ENCODE measurements at regions not wholly inside any gene's neighbourhood (a gene's known extent, or its start where the extent isn't known, plus 50 kb on each side); places are given as distances from the start of the nearest gene placed in this dataset.

DNA sequence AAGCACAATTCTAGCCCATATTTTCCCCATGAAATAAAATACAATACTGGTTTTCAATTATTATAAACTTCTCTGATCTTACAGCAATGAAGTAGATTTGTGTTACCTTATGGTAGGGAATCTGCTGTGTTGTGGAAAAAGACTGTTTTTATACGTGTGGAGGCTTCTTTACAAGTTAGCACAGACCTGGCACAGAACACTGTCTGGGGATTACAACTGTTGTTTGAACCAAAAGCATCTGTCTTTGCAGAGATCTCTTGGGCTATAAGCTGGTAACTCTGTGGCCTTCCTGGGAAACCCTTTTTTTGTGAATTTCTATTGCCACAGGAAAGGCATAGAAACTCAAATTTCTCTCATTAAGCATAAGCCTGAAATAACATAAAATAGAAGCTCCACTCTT is 581.9 kb downstream of the TUSC7 start:
- no peak for DNase-seq (ENCODE audit: low read depth in 2 of 3, low spot score in 1 of 3)

DNA sequence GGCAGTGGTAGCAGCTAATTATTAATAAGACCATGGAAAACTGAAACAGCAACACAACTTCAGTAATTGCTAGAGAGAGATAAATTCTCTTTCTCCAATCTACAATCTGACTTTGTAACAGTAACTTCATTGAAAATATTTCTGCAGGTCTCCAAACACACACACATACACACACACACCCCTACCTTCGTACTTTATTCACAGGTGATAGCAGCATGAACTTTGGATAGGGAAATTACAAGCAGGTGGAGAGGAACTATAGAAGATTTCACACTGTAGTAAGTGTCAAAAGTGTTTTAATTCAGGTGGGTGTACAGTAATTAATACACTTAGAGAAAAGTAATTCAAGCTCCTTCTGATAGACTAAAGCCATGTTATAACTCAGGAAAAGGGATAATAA is 587.5 kb downstream of the TUSC7 start:
- no peak for DNase-seq (ENCODE audit: low read depth in 2 of 3, low spot score in 1 of 3)

DNA sequence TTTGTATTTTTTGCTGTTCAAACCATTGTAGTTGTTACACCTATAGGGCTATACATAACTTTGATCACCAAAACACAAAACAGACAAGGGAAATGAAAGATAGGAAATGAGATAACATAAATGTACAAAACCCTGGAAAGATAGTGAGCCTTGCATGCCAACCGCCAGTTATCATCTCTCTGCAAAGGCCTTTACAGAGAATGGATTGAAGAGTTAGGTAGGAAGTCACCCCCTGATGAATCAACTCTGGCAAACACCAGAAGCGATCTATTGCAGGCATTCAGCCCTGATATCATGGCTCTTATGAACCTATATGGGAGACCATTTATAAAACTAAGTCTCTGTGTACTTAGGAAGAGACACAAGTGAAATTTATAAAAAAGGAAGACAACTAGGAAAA is 588.0 kb downstream of the TUSC7 start:
- DNase-seq (ENCODE audit: low read depth in 2 of 3, low spot score in 1 of 3) = no peak

DNA sequence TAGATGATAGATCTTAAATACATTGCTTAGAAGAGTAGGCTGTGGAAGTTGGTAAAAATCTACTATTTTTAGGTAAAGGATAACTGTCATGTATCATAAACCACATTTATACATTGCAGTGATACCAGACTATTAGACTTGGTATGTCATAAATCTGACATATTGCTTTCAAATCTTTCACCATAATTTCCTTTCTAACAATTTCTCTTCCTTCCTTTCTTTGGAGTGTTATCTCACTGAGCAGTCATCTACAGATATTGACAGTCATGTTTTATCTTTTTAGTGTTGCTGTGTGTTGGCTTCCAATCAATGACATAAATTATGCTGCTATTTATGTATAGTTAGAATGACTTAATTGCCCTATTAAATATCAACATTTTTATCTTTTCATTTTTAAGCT is 588.7 kb downstream of the TUSC7 start:
- no peak for DNase-seq (ENCODE audit: low read depth in 2 of 3, low spot score in 1 of 3)

DNA sequence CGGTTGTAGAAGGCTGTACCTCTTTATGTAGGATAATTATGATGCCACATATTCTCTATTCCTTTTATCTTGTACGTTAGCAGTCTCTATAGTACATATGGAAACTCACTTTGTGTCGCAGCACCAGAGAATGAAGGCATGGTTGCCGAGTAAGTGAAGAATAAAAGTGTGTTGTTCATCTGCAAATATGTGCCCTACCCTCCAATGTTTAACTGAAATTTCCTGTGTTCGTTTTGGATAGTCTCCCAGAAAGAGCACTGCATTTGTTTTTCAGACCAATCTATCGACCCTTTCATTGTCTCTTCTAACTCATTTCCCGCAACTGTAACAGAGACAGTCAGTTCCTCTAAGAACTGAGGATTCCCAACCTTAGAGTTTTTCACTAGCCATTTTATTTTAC is 592.8 kb downstream of the TUSC7 start:
- DNase-seq (ENCODE audit: low read depth in 2 of 3, low spot score in 1 of 3) = no peak

DNA sequence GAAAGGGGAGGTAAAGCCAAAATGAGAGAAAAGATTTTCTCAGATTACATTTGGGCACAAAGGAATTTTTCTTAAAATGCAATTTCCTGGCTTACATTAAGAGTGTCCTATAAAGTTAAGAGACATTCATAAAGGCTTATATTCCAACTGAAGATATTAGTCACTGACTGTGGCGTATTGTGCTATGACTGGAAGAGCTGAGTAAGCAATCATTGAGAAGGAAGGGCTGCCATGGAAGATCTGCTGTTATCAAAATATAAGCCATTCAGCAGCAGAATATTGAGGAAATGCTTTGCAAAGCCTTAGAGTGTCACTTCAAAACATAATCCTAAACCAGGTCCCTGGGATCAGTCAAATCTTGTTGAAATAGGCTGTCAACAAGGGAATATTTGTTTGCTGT is 593.9 kb downstream of the TUSC7 start:
- no peak for DNase-seq (ENCODE audit: low read depth in 2 of 3, low spot score in 1 of 3)

DNA sequence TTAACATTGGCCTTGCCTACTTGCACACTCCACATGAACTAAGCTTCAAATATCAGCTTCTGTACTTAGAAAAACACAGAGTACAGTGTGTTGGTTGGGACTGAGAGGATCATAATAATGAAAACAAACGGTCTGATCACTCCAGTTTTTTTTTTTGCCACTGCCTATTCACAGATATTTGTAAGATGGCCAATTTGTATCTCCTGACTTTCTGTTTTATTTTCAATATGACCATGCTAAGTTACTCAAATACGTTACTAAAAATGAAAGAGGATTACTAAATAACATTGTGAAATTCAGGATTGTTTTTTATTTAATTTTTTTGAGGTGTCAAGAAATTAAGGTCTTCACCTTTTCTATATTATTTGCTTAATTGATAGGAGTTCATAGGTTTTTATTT is 595.1 kb downstream of the TUSC7 start:
- DNase-seq (ENCODE audit: low read depth in 2 of 3, low spot score in 1 of 3) = no peak

DNA sequence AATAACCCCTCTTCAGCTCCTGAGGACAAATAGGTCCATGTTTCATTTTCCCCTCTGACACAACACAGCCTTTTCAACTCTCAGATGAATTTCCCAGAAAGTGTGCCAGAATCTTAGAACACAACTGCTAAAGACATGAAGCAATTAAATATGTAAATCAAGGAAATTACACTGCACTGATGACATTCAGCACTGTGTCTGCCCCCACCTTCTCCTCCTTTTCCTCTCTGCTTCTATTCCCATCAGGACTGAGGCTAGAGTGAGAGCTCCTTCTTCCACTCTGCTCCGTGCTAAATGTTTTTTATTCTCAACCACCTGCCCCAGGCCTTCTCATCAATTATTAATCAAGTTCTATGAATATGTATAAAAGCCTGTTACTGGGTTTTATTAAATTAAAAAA is 596.1 kb downstream of the TUSC7 start:
- DNase-seq (ENCODE audit: low read depth in 2 of 3, low spot score in 1 of 3) = no peak

DNA sequence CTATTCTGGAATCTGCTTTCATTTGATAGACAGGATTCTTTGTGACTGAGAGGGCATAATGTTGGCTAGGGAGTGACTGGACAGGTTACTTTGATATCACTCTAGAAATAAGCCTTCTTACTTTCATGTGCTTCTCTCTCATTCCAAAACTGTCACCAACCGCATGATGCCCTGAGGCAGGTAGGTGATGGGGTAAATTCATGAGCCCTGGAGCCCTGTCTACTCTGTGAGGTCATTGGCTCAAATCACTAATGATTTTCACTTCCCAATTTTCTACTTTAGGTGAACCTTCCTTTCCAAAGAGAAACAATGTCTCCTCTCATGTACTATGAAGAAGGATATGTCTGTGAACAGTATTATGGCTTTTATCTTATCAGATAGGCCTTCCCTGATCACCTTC is 596.7 kb downstream of the TUSC7 start:
- no peak for DNase-seq (ENCODE audit: low read depth in 2 of 3, low spot score in 1 of 3)

DNA sequence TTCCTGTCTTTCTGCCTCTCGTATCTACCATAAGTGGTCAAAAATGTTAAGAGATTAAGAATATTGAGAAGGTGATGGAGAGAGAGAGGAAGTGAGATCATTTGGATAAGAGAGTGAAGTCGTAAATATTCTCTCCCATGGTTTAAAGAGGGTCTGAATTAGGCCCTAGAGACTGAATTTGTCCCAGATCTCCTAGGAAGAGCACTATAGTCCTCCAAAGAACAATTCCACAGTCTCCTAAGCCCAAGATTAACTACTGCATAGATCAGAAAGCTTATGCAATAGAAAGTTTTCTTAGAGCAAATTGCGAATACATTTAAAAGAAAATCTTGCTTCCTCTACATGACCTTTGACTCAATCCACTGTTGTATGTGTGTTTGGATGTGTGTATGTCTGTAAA is 598.8 kb downstream of the TUSC7 start:
- DNase-seq (ENCODE audit: low read depth in 2 of 3, low spot score in 1 of 3) = no peak

DNA sequence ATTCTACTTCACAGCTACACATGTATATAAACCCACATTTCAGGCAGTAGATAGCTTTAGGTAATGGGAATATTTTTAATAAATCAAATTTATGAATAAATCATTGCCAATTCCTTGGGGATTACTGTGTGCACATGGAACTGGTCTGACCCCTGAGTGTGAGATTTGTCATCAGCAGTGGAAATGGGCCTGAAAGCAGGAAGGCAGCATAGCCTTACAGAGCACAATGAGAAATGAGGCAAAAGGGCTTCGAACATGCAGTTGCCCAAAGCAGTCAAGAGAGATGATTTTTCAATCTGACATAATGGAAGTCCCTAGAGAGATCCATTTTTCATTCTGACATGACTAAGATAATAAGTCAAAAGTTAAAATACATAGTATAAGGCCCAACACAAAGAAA is 599.2 kb downstream of the TUSC7 start:
- no peak for DNase-seq (ENCODE audit: low read depth in 2 of 3, low spot score in 1 of 3)

DNA sequence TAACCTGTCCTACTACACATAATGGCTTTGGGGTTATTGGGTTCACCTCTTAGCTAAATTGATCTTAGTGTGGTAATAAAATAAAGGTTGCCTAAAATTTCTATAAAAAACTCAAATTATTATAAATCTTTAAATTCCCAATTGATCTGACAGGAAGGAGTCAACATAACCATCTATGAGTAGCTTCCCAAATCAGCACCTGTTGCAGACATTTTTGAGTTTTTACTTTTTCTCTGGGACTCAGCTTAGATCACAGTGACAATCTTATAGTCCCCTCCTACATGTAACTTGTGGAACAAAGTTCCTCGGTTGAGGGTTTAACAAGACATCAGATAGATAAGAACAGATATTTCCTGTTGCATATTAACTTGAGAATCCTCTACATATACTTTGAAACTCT is 601.0 kb downstream of the TUSC7 start:
- DNase-seq (ENCODE audit: low read depth in 2 of 3, low spot score in 1 of 3) = no peak

DNA sequence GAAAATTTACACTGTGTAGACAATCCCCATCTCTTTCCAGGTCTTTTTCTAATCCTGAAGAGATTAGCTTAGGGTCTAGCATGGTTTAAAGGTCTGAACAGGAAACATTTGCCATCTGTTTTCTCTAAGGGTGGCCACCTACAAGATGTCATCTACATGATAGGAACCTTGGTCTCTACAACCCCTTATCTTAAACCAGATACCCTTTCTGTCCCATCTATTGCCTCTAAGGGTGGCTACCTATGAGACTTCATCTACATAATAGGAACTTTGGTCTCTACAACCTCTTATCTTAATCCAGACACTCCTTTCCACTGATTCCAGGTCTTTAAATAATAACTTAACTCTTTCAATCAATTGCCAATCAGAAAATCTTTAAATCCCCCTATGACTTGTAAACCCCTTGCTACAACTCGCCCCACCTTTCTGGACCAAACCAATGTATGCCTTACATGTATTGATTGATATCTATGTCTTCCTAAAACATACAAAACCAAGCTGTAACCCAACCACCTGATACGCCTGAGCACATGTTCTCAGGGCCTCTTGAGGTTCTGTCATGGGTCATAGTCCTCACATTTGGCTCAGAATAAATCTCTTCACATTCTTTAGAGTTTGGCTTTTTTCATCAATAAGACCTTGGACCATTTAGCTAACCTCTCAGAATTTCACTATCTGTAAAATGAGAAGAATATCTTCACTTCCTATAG is 605.0 kb downstream of the TUSC7 start:
- no peak for DNase-seq (ENCODE audit: low read depth in 2 of 3, low spot score in 1 of 3)

DNA sequence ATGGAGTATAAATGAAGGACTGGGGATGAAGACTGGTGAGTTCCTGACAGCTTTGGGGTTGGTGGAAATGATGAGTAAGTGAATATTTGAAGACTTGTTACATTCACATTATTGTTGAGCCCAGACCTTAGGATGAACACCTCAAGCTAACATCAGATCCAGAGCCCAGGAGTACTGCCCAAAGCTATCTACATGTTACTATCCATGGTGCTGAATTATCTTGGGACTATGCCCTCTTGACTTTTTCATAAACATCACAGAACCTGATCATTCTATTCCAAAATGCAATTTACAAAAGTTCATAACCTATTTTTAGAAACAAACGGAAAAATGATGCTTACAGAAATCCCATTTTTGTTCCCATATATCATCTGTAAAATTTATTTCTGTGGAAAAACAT is 613.3 kb downstream of the TUSC7 start:
- no peak for DNase-seq (ENCODE audit: low read depth in 2 of 3, low spot score in 1 of 3)

DNA sequence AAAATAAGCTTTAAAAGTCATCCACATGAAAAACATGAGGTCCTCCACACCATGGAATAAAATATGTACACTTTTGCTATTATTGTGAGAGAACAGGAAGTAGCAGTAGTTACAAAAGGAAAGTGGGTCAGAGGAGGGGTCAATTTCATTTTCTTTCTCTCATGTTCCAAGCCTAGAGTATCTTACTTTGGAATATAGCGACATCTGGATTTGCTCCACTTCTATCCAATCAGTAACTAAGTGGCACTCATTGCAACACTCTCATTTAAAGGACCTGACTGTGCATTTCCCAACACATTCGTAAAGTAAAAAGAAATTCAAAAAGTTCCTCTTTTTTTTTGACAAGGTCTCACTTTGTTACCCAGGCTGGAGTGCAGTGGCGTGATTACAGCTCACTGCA is 637.3 kb downstream of the TUSC7 start:
- no peak for DNase-seq (ENCODE audit: low read depth in 2 of 3, low spot score in 1 of 3)

DNA sequence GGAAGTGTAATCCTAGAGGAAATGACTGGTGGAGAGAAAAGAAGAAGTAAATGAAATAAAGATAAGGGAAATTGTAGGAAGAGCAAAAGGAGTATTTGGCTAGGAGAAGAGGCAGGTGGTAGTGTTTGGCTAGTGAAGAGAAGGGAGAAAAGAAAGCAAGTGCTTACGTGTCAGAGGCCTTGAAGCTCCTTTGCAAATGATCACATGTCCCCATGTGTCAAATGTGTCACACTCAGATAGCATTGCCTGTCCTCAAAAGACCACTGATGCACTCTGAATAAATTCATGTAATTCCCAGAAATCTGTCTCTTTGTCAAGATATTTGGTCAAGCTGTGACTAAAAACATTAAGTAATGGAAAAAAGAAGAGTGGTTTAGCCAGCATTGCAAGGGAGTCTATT is 639.3 kb downstream of the TUSC7 start:
- DNase-seq (ENCODE audit: low read depth in 2 of 3, low spot score in 1 of 3) = no peak

DNA sequence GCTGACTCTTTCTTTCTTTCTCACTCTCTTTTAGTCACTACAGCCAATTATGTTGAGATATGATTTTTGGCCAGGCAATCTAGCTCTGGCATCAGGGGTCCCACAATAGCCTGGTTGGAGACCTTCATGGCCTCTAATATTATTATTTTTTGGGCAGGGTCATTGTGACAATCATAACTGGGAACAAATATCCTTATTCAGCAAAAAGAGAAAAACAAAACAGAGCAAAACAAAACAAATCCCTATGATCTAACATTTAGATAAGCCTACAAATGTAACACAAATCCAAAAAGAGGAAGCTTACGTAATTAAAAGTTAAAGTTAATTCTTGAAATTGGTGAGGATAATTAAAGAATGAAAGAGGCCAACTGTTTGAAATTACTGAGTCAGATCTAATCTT is 640.0 kb downstream of the TUSC7 start:
- DNase-seq (ENCODE audit: low read depth in 2 of 3, low spot score in 1 of 3) = no peak

DNA sequence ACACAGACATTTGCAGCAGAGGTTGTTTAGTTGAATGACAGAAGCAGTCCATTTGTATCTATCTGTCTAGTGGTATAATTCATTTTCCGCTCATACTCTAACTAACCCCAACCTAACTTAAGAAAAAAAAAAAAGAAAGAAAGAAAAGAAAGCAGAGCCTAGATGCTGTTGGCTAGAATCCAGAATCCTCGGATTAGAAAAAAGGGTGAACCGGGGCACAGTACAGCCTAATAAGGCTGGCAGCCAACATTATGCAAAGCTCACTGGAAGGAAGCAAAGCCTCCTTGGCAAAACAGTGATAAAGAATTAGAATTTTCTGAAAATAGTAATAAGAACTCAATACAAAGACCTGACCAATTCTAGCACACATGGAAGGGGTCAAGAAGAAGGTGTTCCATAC is 640.8 kb downstream of the TUSC7 start:
- DNase-seq (ENCODE audit: low read depth in 2 of 3, low spot score in 1 of 3) = no peak

DNA sequence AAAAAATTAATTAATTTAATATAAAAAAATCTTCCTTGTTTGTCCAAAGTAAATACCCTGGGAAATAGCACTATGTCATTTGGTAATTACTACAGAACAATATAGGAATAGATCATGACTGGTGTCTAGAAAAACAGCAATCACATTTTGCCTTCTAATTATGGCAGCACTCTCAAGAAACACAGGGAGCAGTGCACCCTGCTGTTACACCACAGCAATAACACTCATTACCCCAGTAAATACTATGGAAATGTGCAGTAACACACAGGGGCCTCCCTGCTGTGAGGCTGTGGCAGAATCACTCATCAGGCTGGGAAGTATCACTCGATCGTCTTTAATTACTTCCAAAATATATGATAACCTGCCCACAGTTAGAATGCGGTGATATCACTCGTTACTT is 646.0 kb downstream of the TUSC7 start:
- DNase-seq (ENCODE audit: low read depth in 2 of 3, low spot score in 1 of 3) = no peak

DNA sequence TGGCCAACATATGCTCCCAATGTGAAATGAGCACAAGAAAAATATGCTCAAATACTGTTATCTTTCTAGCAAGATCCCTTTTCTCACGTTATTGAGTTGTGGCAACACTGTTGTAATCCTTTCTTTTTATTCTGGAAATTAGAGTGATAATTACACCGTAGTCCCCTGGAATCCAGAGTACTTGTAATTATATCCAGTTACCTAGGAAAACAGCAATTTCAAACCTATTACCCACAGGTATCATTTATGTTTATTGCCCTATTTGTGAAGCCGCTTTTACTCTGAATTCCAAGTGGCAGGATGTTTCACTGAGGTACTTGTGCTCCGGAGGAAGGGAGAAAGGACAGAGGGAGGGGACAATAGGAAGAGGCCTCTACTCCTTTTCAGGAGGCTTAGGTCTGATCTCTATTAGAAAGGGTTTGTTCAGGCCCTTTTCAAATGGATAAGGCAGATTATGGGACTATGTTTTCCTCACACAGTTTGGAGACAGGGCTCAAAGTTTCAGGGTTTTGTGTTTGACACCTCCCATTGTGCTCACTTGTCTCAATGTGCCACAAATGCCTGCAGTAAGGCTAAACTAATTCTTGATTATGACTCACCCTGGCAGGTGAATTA is 646.6 kb downstream of the TUSC7 start:
- no peak for DNase-seq (ENCODE audit: low read depth in 2 of 3, low spot score in 1 of 3)

DNA sequence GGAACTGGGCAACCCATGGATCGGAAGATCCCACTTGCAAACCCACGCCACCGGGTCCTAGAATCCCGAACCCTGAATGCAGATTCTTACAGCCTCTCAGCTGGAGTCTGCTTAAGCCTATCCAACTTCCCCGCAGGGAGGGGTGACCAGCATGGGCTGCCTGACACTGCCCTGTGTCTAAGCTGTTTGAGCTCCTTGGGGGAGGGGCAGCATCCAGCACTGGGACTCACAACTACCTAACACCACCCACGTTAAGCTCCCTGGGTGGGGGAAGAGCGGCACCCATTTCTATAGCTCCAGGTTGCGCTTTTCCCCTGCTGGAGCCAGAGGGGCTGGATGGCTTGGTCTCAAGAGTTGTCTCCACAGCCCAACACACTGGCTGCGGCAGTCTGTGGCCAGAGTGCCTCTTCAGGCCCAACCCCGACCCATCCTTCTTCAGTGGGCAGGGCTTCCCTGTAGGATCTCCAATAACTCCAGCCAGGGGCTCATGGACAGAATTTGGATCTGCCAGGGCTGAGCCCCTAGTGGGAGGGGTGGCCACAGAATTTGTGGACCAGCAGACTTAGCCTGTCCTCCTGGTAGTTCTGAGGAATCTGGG is 649.2 kb downstream of the TUSC7 start:
- DNase-seq (ENCODE audit: low read depth in 2 of 3, low spot score in 1 of 3) = no peak

DNA sequence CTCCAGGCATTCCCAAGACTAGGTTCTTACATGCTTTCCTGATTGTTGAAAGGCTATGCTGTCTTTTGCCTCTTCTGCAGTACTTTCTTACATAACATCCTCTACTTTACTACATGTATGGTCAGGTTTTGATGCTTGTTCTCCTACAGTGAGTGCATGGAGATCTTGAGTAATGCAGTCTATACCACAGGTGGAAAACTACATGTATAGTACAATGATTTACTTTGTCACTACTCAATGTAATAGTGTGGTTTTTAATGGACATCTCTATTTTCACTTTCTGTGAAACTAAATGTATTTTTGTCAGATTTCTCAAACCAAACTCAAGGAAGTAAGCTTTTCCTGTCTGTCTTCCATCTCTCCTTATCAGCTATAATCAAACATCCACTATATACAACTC is 657.0 kb downstream of the TUSC7 start:
- DNase-seq (ENCODE audit: low read depth in 2 of 3, low spot score in 1 of 3) = no peak

DNA sequence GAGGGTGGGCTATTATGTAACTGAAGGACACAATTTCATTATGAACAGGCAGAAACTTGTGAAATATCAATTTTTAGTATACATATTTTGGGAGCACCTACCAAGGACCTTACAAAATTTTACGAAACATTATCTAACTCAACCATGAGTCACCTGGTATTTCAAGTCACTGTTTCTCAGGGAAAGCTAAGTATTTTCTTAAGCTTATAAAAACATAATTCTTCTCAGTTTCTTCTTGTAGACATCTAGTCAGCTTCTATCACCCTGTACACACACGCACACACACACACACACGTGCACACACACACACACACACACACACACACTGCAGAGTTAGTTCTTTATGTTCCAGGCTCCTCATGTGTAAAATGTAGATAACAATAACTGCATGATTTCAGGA is 658.3 kb downstream of the TUSC7 start:
- DNase-seq (ENCODE audit: low read depth in 2 of 3, low spot score in 1 of 3) = no peak
